ENCODE measurements at regions not wholly inside any gene's neighbourhood (a gene's known extent, or its start where the extent isn't known, plus 50 kb on each side); places are given as distances from the start of the nearest gene placed in this dataset.
A peak's percentile ranks its signal among the peaks of the same experiment; 100 is the strongest.
"Not testable (repeated sequence)": the region's sequence is repeated elsewhere in the genome, so short reads cannot be mapped to it uniquely, and the experiment has no call there.

GRCh38 chr11:71181566-71181965, 70.8 kb downstream of the SHANK2 start:
- DNase-seq, result peak; percentile 27

GRCh38 chr11:71180694-71181470, 71.5 kb downstream of the SHANK2 start:
- DNase-seq, result peak; percentile 43

- DNase-seq, result peak; percentile 66
Observed at GRCh38 chr11:71179877-71180605, 72.3 kb downstream of the SHANK2 start.

GRCh38 chr11:71178076-71178475, 74.3 kb downstream of the SHANK2 start:
- no peak for DNase-seq

GRCh38 chr11:71176812-71177211, 75.6 kb downstream of the SHANK2 start:
- DNase-seq, result no peak

- peak; percentile 9 for DNase-seq
Observed at GRCh38 chr11:71173709-71174108, 78.7 kb downstream of the SHANK2 start.

GRCh38 chr11:71172680-71173079, 79.7 kb downstream of the SHANK2 start:
- peak; percentile 7 for DNase-seq

GRCh38 chr11:71171576-71171975, 80.8 kb downstream of the SHANK2 start:
- DNase-seq, result peak; percentile 23

- peak; percentile 36 for DNase-seq
Observed at GRCh38 chr11:71170624-71171423, 81.6 kb downstream of the SHANK2 start.

GRCh38 chr11:71169313-71169712, 83.1 kb downstream of the SHANK2 start:
- DNase-seq, result no peak

- DNase-seq, result not testable (repeated sequence)
Observed at GRCh38 chr11:71167814-71168213, 84.6 kb downstream of the SHANK2 start.

GRCh38 chr11:71165771-71166170, 86.6 kb downstream of the SHANK2 start:
- DNase-seq, result no peak

GRCh38 chr11:71164621-71165020, 87.8 kb downstream of the SHANK2 start:
- DNase-seq, result no peak

GRCh38 chr11:71164186-71164585, 88.2 kb downstream of the SHANK2 start:
- DNase-seq, result peak; percentile 37

GRCh38 chr11:71163371-71163770, 89.0 kb downstream of the SHANK2 start:
- no peak for DNase-seq

- peak; percentile 27 for DNase-seq
Observed at GRCh38 chr11:71158936-71159335, 93.4 kb downstream of the SHANK2 start.

- DNase-seq, result not testable (repeated sequence)
Observed at GRCh38 chr11:71157676-71158075, 94.7 kb downstream of the SHANK2 start.

- no peak for DNase-seq
Observed at GRCh38 chr11:71156301-71156700, 96.1 kb downstream of the SHANK2 start.

- DNase-seq, result no peak
Observed at GRCh38 chr11:71155846-71156245, 96.5 kb downstream of the SHANK2 start.

- no peak for DNase-seq
Observed at GRCh38 chr11:71154261-71154805, 98.0 kb downstream of the SHANK2 start.

GRCh38 chr11:71153005-71153390, 99.4 kb downstream of the SHANK2 start:
- DNase-seq, result peak; percentile 91

- peak; percentile 60 for DNase-seq
Observed at GRCh38 chr11:71152312-71153004, 99.9 kb downstream of the SHANK2 start.
